Activated T-cell treated with anti-CD3 and anti-CD28 coated beads, Interleukin-2, amount 50 U/mL, for 72 hours (primary cell): ENCODE measurements at regions not wholly inside any gene's neighbourhood (a gene's known extent, or its start where the extent isn't known, plus 50 kb on each side); places are given as distances from the start of the nearest gene placed in this dataset.

Experiments used
- ATAC-seq, 2 donors: fragments of 150-1000 bp; cut with Tn5 transposase; replicated peaks in 1 of 2; 2 replicates each; pipeline ENCODE4 v1.10.0; 2021; ENCODE audit warnings: moderate library complexity in 2 of 2, mild to moderate bottlenecking in 1 of 2
- DNase-seq, 2 donors: peaks; one replicate each; pipeline ENCODE4 v3.0.0; 2021 to 2022; ENCODE audit warnings: mixed read lengths in 1 of 2
- H3K27ac Mint-ChIP-seq: one replicate; pipeline ENCODE4 v1.8.0; 2022; ENCODE audit warnings: mild to moderate bottlenecking, moderate library complexity, mixed read lengths
- H3K27me3 Mint-ChIP-seq: one replicate; pipeline ENCODE4 v1.8.0; 2022; ENCODE audit warnings: low read depth, mixed read lengths
- H3K36me3 Mint-ChIP-seq, 2 donors: one replicate each; pipeline ENCODE4 v1.8.0; 2022; ENCODE audit warnings: mixed read lengths in 2 of 2, mild to moderate bottlenecking in 1 of 2; ENCODE audit not compliant: insufficient read depth in 2 of 2
- H3K4me1 Mint-ChIP-seq: one replicate; pipeline ENCODE4 v1.8.0; 2022; ENCODE audit warnings: low read depth, mixed read lengths
- H3K4me3 Mint-ChIP-seq, 2 donors: one replicate each; pipeline ENCODE4 v1.8.0; 2022; ENCODE audit warnings: mild to moderate bottlenecking in 2 of 2, mixed read lengths in 2 of 2, moderate library complexity in 2 of 2
- H3K9me3 Mint-ChIP-seq, 2 donors: one replicate each; pipeline ENCODE4 v1.8.0; 2022; ENCODE audit warnings: mixed read lengths in 2 of 2

- H3K27me3 Mint-ChIP-seq, result no peaks in the 10 kb centered on the region
- peaks cover 9% of the 10 kb centered on the region for H3K4me1 Mint-ChIP-seq
- peaks cover 3 to 5% of the 10 kb centered on the region in 2 donors for H3K9me3 Mint-ChIP-seq
- ATAC-seq (no peak), DNase-seq (no peak)
- no peak overlapping the region for H3K4me3 Mint-ChIP-seq
- H3K27ac Mint-ChIP-seq, result no peak overlapping the region
- peaks cover 0 to 8% of the 10 kb centered on the region in 2 donors for H3K36me3 Mint-ChIP-seq
These were observed 101.7 kb upstream of the ATF7IP start for GRCh38 chr12:14263742-14264141.

GRCh38 chr12:14264316-14264715 lies 101.2 kb upstream of the ATF7IP start:
- peaks cover 1 to 7% of the 10 kb centered on the region in 2 donors for H3K36me3 Mint-ChIP-seq
- DNase-seq (no peak), ATAC-seq (no peak)
- H3K4me1 Mint-ChIP-seq, result peaks cover 4% of the 10 kb centered on the region
- H3K9me3 Mint-ChIP-seq, result peaks cover 5% of the 10 kb centered on the region in 2 donors
- no peak overlapping the region for H3K4me3 Mint-ChIP-seq
- H3K27me3 Mint-ChIP-seq, result no peaks in the 10 kb centered on the region
- H3K27ac Mint-ChIP-seq, result no peak overlapping the region

GRCh38 chr12:14264778-14265177 lies 100.7 kb upstream of the ATF7IP start:
- Mint-ChIP-seq H3K4me3 (no peak overlapping the region), H3K36me3 (peaks cover 4 to 10% of the 10 kb centered on the region in 2 donors), H3K27ac (no peak overlapping the region), H3K9me3 (peaks cover 4 to 7% of the 10 kb centered on the region in 2 donors), H3K27me3 (no peaks in the 10 kb centered on the region), H3K4me1 (peaks cover 4% of the 10 kb centered on the region)
- no peak for ATAC-seq
- no peak for DNase-seq

GRCh38 chr12:14268120-14268515 lies 97.4 kb upstream of the ATF7IP start:
- H3K9me3 Mint-ChIP-seq, result peaks cover 6 to 11% of the 10 kb centered on the region in 2 donors
- H3K27me3 Mint-ChIP-seq, result no peaks in the 10 kb centered on the region
- ATAC-seq (no peak), DNase-seq (no peak)
- H3K36me3 Mint-ChIP-seq, result peaks cover 10 to 20% of the 10 kb centered on the region in 2 donors
- H3K4me3 Mint-ChIP-seq, result no peak overlapping the region
- H3K27ac Mint-ChIP-seq, result no peak overlapping the region
- H3K4me1 Mint-ChIP-seq, result peaks cover 3% of the 10 kb centered on the region

GRCh38 chr12:14270392-14270791 lies 95.1 kb upstream of the ATF7IP start:
- Mint-ChIP-seq H3K27ac (no peak overlapping the region), H3K4me1 (peaks cover 13% of the 10 kb centered on the region), H3K4me3 (no peak overlapping the region), H3K36me3 (peaks cover 10 to 19% of the 10 kb centered on the region in 2 donors), H3K27me3 (no peaks in the 10 kb centered on the region), H3K9me3 (peaks cover 4 to 7% of the 10 kb centered on the region in 2 donors)
- DNase-seq (no peak), ATAC-seq (no peak)

GRCh38 chr12:14272956-14273912 lies 92.2 kb upstream of the ATF7IP start:
- Mint-ChIP-seq H3K9me3 (peaks cover 4 to 11% of the 10 kb centered on the region in 2 donors), H3K36me3 (peaks cover 10 to 22% of the 10 kb centered on the region in 2 donors), H3K27ac (peak overlapping the region; percentile 29), H3K4me1 (peaks cover 13% of the 10 kb centered on the region), H3K4me3 (peak overlapping the region in 1 of 2 donors; percentile 14), H3K27me3 (no peaks in the 10 kb centered on the region)
- DNase-seq (no peak), ATAC-seq (no peak)

GRCh38 chr12:14273913-14274311 lies 91.6 kb upstream of the ATF7IP start:
- DNase-seq (no peak), ATAC-seq (no peak)
- Mint-ChIP-seq H3K9me3 (peaks cover 4 to 11% of the 10 kb centered on the region in 2 donors), H3K36me3 (peaks cover 10 to 22% of the 10 kb centered on the region in 2 donors), H3K4me1 (peaks cover 13% of the 10 kb centered on the region), H3K27ac (no peak overlapping the region), H3K4me3 (no peak overlapping the region), H3K27me3 (no peaks in the 10 kb centered on the region)

- ATAC-seq (no peak), DNase-seq (no peak)
- peaks cover 7 to 20% of the 10 kb centered on the region in 2 donors for H3K36me3 Mint-ChIP-seq
- peaks cover 19% of the 10 kb centered on the region for H3K4me1 Mint-ChIP-seq
- no peaks in the 10 kb centered on the region for H3K27me3 Mint-ChIP-seq
- H3K9me3 Mint-ChIP-seq, result peaks cover 6 to 7% of the 10 kb centered on the region in 2 donors
- H3K4me3 Mint-ChIP-seq, result no peak overlapping the region
- peak overlapping the region; percentile 28 for H3K27ac Mint-ChIP-seq
These were observed 90.4 kb upstream of the ATF7IP start for GRCh38 chr12:14275111-14275510.

- H3K36me3 Mint-ChIP-seq, result peaks cover 7 to 13% of the 10 kb centered on the region in 2 donors
- DNase-seq (no peak), ATAC-seq (peak in 1 of 2 donors; percentile 46)
- no peak overlapping the region for H3K4me3 Mint-ChIP-seq
- H3K4me1 Mint-ChIP-seq, result peaks cover 19% of the 10 kb centered on the region
- H3K27me3 Mint-ChIP-seq, result no peaks in the 10 kb centered on the region
- H3K27ac Mint-ChIP-seq, result no peak overlapping the region
- peaks cover 3 to 7% of the 10 kb centered on the region in 2 donors for H3K9me3 Mint-ChIP-seq
These were observed 89.6 kb upstream of the ATF7IP start for GRCh38 chr12:14275886-14276285.

GRCh38 chr12:14278294-14278953 lies 87.1 kb upstream of the ATF7IP start:
- no peaks in the 10 kb centered on the region for H3K27me3 Mint-ChIP-seq
- peaks cover 3 to 8% of the 10 kb centered on the region in 2 donors for H3K9me3 Mint-ChIP-seq
- H3K27ac Mint-ChIP-seq, result no peak overlapping the region
- DNase-seq (no peak), ATAC-seq (no peak)
- H3K4me1 Mint-ChIP-seq, result peaks cover 17% of the 10 kb centered on the region
- H3K36me3 Mint-ChIP-seq, result peaks cover 6 to 10% of the 10 kb centered on the region in 2 donors
- H3K4me3 Mint-ChIP-seq, result no peak overlapping the region

- no peak overlapping the region for H3K4me3 Mint-ChIP-seq
- no peak overlapping the region for H3K27ac Mint-ChIP-seq
- DNase-seq (no peak), ATAC-seq (no peak)
- H3K36me3 Mint-ChIP-seq, result peaks cover 6 to 10% of the 10 kb centered on the region in 2 donors
- no peaks in the 10 kb centered on the region for H3K27me3 Mint-ChIP-seq
- peaks cover 16% of the 10 kb centered on the region for H3K4me1 Mint-ChIP-seq
- H3K9me3 Mint-ChIP-seq, result peaks cover 3 to 8% of the 10 kb centered on the region in 2 donors
These were observed 85.6 kb upstream of the ATF7IP start for GRCh38 chr12:14279845-14280244.

- H3K4me1 Mint-ChIP-seq, result peaks cover 16% of the 10 kb centered on the region
- no peak for ATAC-seq
- H3K36me3 Mint-ChIP-seq, result peaks cover 6 to 9% of the 10 kb centered on the region in 2 donors
- H3K9me3 Mint-ChIP-seq, result peaks cover 2 to 8% of the 10 kb centered on the region in 2 donors
- H3K27me3 Mint-ChIP-seq, result no peaks in the 10 kb centered on the region
- no peak overlapping the region for H3K27ac Mint-ChIP-seq
- no peak for DNase-seq
- no peak overlapping the region for H3K4me3 Mint-ChIP-seq
These were observed 84.6 kb upstream of the ATF7IP start for GRCh38 chr12:14280921-14281320.

GRCh38 chr12:14281539-14281938 lies 83.9 kb upstream of the ATF7IP start:
- Mint-ChIP-seq H3K9me3 (peaks cover 2 to 8% of the 10 kb centered on the region in 2 donors), H3K4me3 (no peak overlapping the region), H3K27me3 (no peaks in the 10 kb centered on the region), H3K27ac (no peak overlapping the region), H3K4me1 (peaks cover 16% of the 10 kb centered on the region), H3K36me3 (peaks cover 6 to 9% of the 10 kb centered on the region in 2 donors)
- DNase-seq (no peak), ATAC-seq (no peak)
